SKM-1 (cell line): ENCODE measurements at regions not wholly inside any gene's neighbourhood (a gene's known extent, or its start where the extent isn't known, plus 50 kb on each side); places are given as distances from the start of the nearest gene placed in this dataset.
A peak's percentile ranks its signal among the peaks of the same experiment; 100 is the strongest.
"Not testable (repeated sequence)": the region's sequence is repeated elsewhere in the genome, so short reads cannot be mapped to it uniquely, and the experiment has no call there.

ENCODE experiments used
- DNase-seq: peaks from one replicate; lab custom pipeline; 2025; ENCODE audit not compliant: unreplicated experiment; lab: John Stamatoyannopoulos, UW

- DNase-seq, result peak; percentile 15
Measured at GRCh38 chr18:56489893-56490292, 148.5 kb downstream of the TXNL1 start.

DNA sequence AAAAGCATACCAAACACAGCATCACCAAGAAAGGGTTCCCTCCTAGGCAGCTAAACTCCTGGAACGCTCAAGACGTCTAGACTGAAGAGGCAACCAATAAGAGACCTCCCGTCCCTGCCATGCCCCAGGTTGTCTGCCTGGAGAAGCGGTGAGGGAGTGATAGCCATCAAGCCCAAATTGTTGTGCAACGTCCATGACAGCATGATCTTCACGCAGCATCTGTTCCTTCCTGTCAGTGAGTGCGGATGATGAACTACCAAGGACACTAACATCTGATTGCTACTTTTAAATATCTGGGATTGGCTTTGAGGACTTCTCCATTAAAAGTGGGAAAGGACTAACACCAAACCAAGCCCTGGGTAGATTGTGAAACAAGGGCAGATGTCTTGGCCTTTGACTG, 149.7 kb downstream of the TXNL1 start:
- DNase-seq, result no peak

- DNase-seq, result no peak
Measured at GRCh38 chr18:56487801-56488200, 150.6 kb downstream of the TXNL1 start.

DNA sequence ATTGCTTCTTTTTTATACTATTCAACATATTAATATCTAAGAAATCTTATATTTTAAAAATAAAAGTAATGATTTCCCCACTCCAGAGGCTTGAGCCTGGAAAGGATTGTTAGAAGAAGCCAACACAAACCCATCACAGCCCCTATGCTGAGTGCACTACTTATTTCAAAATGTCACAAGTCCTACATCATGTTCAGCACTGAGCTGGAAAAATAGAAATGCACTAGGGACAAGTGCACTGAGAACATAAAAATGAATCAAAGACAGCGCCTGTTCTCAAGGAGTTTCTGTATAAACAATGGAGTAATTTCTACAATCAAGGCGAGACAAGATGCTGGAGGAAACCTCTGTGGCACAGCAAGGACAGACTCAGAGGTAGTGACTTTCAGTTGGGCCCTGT, 155.0 kb downstream of the TXNL1 start:
- DNase-seq, result no peak

GRCh38 chr18:56482813-56483212, 155.6 kb downstream of the TXNL1 start:
- DNase-seq, result not testable (repeated sequence)

DNA sequence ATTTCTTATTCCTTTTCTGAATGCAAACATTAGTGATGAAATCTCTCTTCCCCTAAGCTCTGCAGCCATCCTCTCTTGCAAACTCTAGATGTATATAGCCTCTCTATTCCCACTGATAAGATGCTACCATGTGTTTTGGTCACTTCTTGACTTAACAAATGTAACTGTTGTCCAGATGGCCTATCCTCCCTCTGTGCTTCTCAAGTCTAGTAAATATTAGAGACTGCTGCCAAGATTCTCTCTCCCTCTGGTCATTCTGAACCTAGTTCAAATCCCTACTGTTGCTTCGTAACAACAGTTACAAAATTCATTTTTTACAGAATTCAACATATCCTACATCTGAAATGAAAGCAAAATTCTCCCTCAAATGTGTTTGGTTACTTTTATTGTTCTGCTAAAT, 156.6 kb downstream of the TXNL1 start:
- DNase-seq, result no peak

- DNase-seq, result no peak
Measured at GRCh38 chr18:56479841-56480240, 158.6 kb downstream of the TXNL1 start.

GRCh38 chr18:56475250-56475649, 163.1 kb downstream of the TXNL1 start:
- DNase-seq, result no peak

GRCh38 chr18:56473400-56474024, 164.9 kb downstream of the TXNL1 start:
- DNase-seq, result no peak

GRCh38 chr18:56470406-56471351, 167.7 kb downstream of the TXNL1 start:
- no peak for DNase-seq

DNA sequence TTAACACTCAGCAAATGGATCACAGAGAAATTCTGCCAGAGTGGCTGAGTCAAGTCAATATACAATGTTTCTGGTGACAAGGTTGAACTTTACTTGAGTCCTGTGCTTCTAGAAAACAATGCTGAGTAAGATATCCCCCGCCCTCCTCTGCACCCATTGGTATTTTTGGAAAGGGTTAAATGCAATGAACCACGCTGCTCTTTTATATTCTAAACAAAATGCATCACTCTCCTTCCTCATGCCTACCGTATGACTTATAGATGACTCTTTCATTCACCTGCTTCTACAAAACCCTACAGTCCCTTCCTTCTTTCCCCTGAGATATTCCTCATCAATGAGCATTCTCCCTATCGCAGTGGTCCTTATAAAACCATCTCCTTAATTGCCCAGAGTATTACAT, 168.8 kb downstream of the TXNL1 start:
- no peak for DNase-seq

DNA sequence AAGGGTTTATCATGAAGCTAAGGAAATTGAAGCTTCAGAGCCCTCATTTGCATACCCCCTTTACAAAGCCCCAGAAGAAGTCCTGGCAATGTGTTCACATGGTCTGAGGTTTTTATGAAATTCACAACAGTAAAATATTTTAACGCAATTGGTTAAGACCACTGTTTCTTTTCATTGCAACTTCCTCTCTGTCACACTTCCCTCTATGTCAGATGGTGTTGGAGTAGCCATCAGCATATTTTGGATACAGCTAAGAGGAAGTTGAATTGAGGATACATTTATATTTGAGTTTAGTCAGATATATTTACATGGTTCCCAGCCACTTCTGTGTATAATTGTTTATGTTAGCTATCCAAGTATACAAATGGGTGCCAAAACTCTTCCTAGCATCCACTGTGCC, 170.0 kb downstream of the TXNL1 start:
- DNase-seq, result peak; percentile 73

DNA sequence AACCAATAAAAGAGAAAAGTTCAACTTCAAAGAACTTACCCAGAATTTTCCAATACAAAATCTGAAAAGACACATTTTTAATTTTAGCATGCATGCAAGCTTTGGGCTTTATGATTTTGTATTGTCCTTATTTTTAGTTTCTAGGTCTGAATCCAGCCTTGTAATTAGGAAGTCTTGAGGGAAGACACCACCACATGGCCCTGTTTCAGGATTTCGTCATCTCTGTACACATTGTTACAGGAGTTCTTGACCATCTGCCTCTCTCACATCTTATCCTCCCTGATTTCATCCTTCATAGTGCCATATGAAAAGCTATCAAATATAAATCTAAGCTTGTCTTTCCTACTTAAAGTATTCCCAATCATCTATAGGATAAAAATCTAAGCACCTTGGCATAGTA, 176.1 kb downstream of the TXNL1 start:
- DNase-seq, result no peak

DNA sequence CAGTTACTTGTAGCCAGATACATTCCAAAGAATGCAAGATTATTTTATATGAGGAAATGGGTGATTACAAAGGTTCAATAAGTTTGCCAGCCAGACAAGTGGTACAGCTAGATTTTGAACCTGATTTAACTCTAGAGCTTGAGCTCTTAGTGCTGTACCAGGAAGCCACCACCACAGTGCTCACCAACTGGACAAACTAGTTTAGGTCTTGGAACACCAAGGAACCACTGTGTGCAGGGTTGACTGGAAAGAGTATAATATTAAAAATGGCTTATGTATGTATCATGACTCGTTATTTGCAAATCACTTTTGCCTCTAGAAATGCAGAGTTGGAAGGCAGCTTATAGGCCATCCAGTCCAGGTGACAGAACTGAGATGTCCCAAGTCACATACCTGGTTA, 177.2 kb downstream of the TXNL1 start:
- no peak for DNase-seq

- DNase-seq, result peak; percentile 23
Measured at GRCh38 chr18:56460581-56460980, 177.8 kb downstream of the TXNL1 start.

GRCh38 chr18:56458770-56459712, 179.4 kb downstream of the TXNL1 start:
- no peak for DNase-seq

DNA sequence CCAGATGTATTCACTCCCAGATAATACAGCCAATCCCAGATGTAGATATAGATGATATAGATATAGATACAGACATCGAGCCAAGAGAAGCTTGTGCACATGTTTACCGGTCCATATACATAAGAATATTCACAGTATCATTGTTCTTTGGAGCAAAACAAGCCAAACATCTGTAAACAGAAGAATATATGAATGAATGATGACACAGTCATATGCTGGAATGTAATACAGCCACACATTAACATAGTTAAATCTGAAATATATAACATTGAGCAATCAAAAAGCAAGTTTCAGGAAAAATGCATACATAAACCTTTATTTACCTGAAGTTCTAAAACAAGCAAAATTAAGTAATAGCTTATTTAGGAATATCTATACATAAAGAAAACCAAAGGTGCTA, 182.5 kb downstream of the TXNL1 start:
- no peak for DNase-seq

GRCh38 chr18:56455141-56455540, 183.3 kb downstream of the TXNL1 start:
- no peak for DNase-seq

DNA sequence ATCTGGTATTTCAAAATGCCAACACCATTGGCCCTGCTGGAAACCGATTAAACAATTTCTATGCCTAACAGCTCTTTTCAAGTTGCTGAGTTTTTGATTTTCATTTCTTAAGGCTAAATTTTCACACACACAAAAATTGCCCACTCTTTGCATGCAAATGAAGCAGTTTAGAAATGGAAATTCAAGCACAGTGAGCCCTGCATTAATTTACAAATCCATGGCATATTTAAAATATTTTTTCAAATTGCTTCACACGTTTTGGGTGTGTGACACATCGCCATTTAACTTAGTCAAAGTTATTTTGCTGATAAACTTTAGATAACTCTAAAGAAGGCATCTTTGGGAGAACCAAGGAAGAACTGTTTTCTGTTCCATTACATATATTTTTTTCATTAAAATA, 184.8 kb downstream of the TXNL1 start:
- no peak for DNase-seq

- no peak for DNase-seq
Measured at GRCh38 chr18:56451188-56451587, 187.2 kb downstream of the TXNL1 start.

GRCh38 chr18:56448751-56449150, 189.6 kb downstream of the TXNL1 start:
- no peak for DNase-seq
